Activated naive CD4-positive, alpha-beta T cell treated with anti-CD3 and anti-CD28 coated beads, Interleukin-2, amount 10 ng/mL, durations not matched to agents 7 days and 5 days (primary cell): ENCODE measurements at regions not wholly inside any gene's neighbourhood (a gene's known extent, or its start where the extent isn't known, plus 50 kb on each side); places are given as distances from the start of the nearest gene placed in this dataset.

Source experiments
- CTCF ChIA-PET: fragments of 350-600 bp; sonication (Branson Sonifier 250); formaldehyde crosslinking; loops from one replicate; lab custom pipeline; 2021; ENCODE audit warnings: antibody characterized with exemption; lab: Charles Lee
- DNase-seq: peaks from one replicate; pipeline ENCODE4 v3.0.0-alpha.2; 2020
- H3K27ac Mint-ChIP-seq: one replicate; pipeline ENCODE4 v1.8.0; 2021; ENCODE audit warnings: mild to moderate bottlenecking, moderate library complexity, mixed read lengths
- H3K27me3 Mint-ChIP-seq: one replicate; pipeline ENCODE4 v1.8.0; 2021; ENCODE audit warnings: mild to moderate bottlenecking, mixed read lengths
- H3K36me3 Mint-ChIP-seq: one replicate; pipeline ENCODE4 v1.8.0; 2021; ENCODE audit warnings: mixed read lengths
- H3K4me1 Mint-ChIP-seq: one replicate; pipeline ENCODE4 v1.8.0; 2021; ENCODE audit warnings: mixed read lengths
- H3K4me3 Mint-ChIP-seq: one replicate; pipeline ENCODE4 v1.8.0; 2021; ENCODE audit warnings: mild to moderate bottlenecking, moderate library complexity, mixed read lengths
- H3K9me3 Mint-ChIP-seq: one replicate; pipeline ENCODE4 v1.8.0; 2021; ENCODE audit warnings: mixed read lengths

DNA sequence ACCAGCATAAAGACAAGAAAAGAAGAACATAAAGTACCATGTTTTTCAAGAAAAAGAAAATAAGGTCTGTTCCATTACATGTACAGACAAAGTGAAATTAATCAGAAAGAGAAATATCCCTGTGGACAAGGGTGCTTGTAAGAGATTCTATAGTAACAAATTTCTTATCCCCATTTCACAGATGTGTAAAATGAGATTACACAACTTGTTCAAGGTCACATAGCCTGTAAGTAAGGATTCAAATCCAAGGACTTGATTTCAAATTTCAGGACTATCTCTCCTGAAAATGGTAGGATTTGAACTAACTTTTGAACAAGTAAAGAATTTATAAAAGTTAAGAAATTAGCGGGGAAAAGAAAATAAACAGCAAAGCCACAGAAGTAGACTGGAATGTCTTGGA lies 248.2 kb upstream of the SLC39A10 start:
- H3K27ac Mint-ChIP-seq, result no peak overlapping the region
- no peaks in the 10 kb centered on the region for H3K27me3 Mint-ChIP-seq
- CTCF ChIA-PET, result no interaction called here
- peaks cover 2% of the 10 kb centered on the region for H3K9me3 Mint-ChIP-seq
- peaks cover 9% of the 10 kb centered on the region for H3K36me3 Mint-ChIP-seq
- peaks cover 29% of the 10 kb centered on the region for H3K4me1 Mint-ChIP-seq
- H3K4me3 Mint-ChIP-seq, result no peak overlapping the region
- DNase-seq, result no peak

DNA sequence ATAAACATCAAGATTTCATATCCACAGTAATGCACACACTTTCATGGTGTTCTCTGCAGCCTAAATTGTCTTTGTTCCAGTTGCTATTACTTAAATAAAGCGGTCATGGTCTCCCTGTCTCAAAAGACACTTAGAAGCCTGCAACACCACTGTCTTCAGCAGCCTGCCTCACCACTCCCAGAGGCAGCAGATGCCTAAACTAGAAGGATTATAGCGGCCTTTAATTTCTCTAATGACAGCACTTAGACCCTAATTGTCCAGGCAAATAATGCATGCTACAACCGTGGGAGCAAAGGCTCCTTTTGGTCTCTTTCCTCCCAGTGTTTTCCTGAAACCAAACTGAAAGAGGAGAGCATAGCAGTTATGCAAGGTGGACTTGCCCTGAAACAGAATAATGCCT lies 248.8 kb upstream of the SLC39A10 start:
- peaks cover 25% of the 10 kb centered on the region for H3K4me1 Mint-ChIP-seq
- no peak overlapping the region for H3K27ac Mint-ChIP-seq
- H3K36me3 Mint-ChIP-seq, result peaks cover 8% of the 10 kb centered on the region
- no peaks in the 10 kb centered on the region for H3K27me3 Mint-ChIP-seq
- H3K4me3 Mint-ChIP-seq, result no peak overlapping the region
- DNase-seq, result no peak
- H3K9me3 Mint-ChIP-seq, result peaks cover under 1% of the 10 kb centered on the region
- CTCF ChIA-PET, result no interaction called here

DNA sequence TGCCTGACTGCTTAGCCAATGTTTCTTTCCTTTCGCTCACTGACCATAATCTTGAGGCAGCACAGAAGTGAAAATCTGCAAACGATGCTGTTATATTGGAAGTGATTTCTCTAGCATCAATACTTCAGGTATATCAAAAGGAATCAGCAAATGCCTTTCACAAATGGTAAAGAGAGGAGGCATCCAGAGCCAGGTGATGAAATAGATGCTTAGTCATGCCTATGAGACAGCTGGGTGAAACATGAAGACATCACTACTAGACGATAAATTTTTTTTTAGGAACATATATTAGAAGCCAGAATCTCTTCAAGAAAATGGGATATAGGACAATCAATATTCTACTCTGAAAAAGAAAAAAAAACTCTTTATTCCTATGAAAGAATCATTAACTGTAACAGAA lies 249.2 kb upstream of the SLC39A10 start:
- Mint-ChIP-seq H3K27ac (no peak overlapping the region), H3K27me3 (no peaks in the 10 kb centered on the region), H3K4me1 (peaks cover 25% of the 10 kb centered on the region), H3K9me3 (no peaks in the 10 kb centered on the region), H3K36me3 (peaks cover 8% of the 10 kb centered on the region), H3K4me3 (no peak overlapping the region)
- CTCF ChIA-PET, result no interaction called here
- DNase-seq, result no peak

DNA sequence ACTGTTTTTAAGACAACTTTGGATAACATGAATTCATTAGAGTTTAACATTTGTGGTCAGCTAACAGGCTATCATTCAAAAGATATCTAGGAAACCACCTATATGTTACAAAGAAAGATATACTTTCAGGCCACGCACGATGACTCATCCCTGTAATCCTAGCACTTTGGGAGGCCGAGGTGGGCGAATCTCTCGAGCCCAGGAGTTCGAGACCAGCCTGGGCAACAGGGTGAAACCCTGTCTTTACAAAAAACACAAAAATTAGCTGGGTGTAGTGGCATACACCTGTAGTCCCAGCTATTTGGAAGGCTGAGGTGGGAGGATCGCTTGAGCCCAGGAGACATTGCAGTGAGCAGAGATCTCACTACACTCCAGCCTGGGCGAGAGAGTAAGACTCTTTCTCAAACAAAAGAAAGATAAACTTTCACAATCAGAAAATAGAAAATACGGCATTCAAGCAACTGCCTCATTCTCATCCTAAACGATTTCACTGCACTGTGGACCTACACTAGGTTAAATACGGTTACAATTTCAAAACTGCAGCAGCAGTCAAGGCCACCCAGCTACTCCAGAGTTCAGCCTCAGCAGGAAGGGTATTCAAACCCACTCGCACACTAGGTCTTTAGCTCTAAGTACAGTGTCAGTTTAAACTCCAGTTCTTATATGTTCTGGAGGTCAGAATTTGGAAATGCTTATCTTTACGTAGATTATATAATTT lies 250.0 kb upstream of the SLC39A10 start:
- Mint-ChIP-seq H3K4me1 (peaks cover 25% of the 10 kb centered on the region), H3K27me3 (no peaks in the 10 kb centered on the region), H3K4me3 (no peak overlapping the region), H3K36me3 (peaks cover 8% of the 10 kb centered on the region), H3K27ac (no peak overlapping the region), H3K9me3 (peaks cover 2% of the 10 kb centered on the region)
- CTCF ChIA-PET, result no interaction called here
- DNase-seq, result no peak

DNA sequence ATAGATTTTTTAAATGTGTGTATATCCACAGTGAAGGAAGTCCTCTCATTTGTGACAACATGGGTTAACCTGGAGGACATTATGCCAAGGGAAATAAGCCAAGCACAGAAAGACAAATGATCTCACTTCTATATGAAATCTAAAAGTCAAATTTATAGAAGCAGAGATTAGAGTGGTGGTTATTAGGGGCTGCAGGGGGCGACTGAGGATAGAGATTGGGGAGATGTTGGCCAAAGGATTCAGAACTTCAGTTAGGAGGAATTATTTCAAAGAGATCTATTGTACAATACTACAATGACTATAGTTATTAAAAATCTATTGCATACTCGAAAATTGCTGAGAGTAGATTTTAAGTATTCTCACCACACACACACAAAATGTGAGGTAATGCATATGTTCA lies 252.4 kb upstream of the SLC39A10 start:
- peaks cover 2% of the 10 kb centered on the region for H3K9me3 Mint-ChIP-seq
- H3K4me3 Mint-ChIP-seq, result no peak overlapping the region
- peaks cover 6% of the 10 kb centered on the region for H3K36me3 Mint-ChIP-seq
- no peak for DNase-seq
- no peaks in the 10 kb centered on the region for H3K27me3 Mint-ChIP-seq
- H3K4me1 Mint-ChIP-seq, result peaks cover 23% of the 10 kb centered on the region
- H3K27ac Mint-ChIP-seq, result no peak overlapping the region
- CTCF ChIA-PET, result no interaction called here

DNA sequence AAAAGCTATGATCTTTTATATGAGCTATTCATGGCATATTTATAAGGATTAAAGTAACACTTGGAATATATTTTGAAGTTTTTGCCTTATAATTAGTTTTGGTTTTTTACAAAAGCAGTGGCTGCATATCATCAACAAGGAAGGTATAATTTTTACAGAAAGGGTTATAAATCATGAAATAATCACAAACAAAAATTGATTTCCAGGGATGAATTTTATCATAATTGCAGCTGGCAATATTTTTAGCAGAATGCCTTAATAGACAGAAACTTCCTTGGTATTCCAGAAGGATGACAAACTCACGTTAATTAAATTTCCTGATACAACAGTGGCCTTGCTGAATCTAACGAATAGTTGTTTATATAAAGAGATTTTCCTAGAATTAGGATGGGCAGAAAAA lies 260.5 kb upstream of the SLC39A10 start:
- peaks cover 6% of the 10 kb centered on the region for H3K36me3 Mint-ChIP-seq
- DNase-seq, result no peak
- H3K4me3 Mint-ChIP-seq, result no peak overlapping the region
- peaks cover 3% of the 10 kb centered on the region for H3K9me3 Mint-ChIP-seq
- H3K4me1 Mint-ChIP-seq, result no peaks in the 10 kb centered on the region
- no peaks in the 10 kb centered on the region for H3K27me3 Mint-ChIP-seq
- CTCF ChIA-PET, result no interaction called here
- no peak overlapping the region for H3K27ac Mint-ChIP-seq

DNA sequence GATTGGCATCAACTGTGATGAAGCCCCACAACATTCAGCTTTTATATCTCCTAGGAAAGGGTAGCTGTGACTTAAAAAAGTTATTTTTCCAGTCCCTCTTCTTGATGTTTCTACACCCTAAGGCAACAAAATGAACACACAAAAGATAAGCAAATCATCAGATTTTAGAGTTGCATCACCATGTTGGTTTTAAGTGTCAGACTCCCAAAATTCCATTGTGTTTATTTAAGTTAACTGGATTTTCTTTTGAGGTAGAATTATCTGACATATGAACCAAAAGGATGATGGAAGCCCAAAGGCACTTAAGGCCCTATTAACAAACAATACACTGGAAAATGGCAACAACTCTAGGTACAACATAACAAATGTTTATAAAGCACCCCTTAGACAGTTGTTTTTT lies 261.7 kb upstream of the SLC39A10 start:
- no peaks in the 10 kb centered on the region for H3K4me1 Mint-ChIP-seq
- CTCF ChIA-PET, result no interaction called here
- no peak overlapping the region for H3K4me3 Mint-ChIP-seq
- no peaks in the 10 kb centered on the region for H3K27me3 Mint-ChIP-seq
- no peak for DNase-seq
- peaks cover 6% of the 10 kb centered on the region for H3K36me3 Mint-ChIP-seq
- peaks cover 3% of the 10 kb centered on the region for H3K9me3 Mint-ChIP-seq
- no peak overlapping the region for H3K27ac Mint-ChIP-seq

DNA sequence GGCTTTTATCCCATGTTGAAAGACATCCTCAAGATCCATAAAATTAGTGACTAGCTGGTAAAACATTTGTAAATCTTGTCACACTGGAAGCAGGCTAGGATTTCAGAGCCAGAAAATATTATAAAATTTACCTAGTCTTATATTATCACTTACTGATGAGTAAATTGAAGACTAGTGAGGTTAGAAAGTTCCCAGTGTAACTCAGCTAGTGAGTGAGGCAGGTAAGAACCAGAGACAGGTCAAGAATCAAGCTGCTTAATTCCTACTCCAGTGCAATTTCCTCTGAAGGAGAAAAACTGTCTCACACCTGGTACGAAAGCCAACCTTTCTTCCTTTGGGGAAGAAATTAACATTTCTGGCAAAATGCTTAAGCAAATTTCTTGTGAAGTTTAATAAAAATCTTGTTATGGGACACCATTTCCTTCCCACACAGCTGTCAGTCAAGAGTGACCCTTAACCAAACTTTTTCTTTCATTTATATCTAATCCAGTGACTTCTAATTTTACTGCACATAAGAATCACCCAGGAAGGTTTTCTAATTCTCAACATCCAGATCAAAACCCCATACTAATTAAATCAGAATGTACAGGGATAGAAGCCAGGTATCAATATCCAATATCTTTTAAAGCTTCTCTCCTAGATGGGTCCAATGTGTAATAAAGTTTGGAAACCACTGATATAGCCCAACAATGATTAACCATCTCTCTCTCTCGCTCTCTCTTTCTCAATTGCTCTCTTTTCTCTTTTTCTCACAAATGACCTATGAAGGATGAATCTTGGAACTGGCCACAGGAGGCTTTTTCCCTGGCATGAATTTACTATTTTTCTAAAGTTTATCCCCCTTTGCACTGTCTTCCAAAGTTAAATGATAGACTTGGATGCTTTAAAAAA lies 264.3 kb upstream of the SLC39A10 start:
- peaks cover 6% of the 10 kb centered on the region for H3K9me3 Mint-ChIP-seq
- CTCF ChIA-PET, result no interaction called here
- no peak for DNase-seq
- no peak overlapping the region for H3K27ac Mint-ChIP-seq
- H3K36me3 Mint-ChIP-seq, result peaks cover 11% of the 10 kb centered on the region
- no peaks in the 10 kb centered on the region for H3K4me1 Mint-ChIP-seq
- H3K4me3 Mint-ChIP-seq, result no peak overlapping the region
- H3K27me3 Mint-ChIP-seq, result no peaks in the 10 kb centered on the region

DNA sequence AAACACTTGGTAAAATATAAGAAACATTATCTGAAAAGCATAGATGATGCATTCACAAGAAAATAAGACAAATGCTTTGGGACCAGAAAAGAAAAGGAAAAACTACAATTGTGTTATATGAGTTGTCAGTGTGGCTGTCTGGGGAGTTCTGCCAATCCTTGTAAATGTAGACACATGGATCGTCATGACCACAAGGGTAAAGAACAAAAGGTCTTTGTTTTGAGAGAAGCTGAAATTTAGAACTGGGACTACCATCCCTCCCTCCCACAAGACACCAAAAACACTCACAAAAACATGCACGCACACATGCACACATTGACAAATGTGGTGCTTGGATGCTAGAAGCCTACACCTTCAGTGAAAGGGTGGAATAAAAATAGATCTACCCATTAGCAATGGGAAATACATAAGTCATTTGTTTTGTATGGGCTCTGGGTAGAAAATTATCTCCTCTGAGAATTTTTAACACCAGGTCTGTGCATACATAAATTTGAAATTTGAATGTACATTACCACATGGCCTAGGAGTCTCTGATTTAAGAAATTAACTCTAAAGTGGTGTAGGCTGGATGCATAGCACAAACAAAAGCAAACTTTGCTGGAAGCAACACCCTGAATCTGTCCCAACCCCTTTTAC lies 266.2 kb upstream of the SLC39A10 start:
- Mint-ChIP-seq H3K27ac (no peak overlapping the region), H3K9me3 (peaks cover 8% of the 10 kb centered on the region)

DNA sequence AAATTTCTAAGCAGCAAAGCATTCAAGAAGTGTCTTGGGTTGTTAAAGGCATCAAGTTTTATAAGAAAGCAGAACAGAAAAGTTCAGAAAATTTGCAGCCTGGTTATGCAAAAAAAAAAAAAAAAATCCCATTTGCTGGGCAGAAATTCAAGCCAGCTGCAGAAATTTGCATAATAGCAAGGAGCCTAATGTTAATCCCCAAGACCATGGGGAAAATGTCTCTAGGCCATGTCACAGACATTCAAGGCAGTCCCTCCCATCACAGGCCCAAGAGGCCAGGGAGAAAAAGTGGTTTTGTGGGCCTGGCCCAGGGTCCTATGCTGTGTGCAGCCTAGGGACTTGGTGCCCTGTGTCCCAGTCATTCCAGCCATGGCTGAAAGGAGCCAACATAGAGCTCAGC lies 269.0 kb upstream of the SLC39A10 start:
- DNase-seq, result no peak
- Mint-ChIP-seq H3K4me3 (no peak overlapping the region), H3K27ac (no peak overlapping the region), H3K27me3 (no peaks in the 10 kb centered on the region), H3K36me3 (peaks cover 18% of the 10 kb centered on the region), H3K9me3 (peaks cover 10% of the 10 kb centered on the region), H3K4me1 (peaks cover 9% of the 10 kb centered on the region)
- CTCF ChIA-PET, result no interaction called here

More for the DNA sequence above, 266.2 kb upstream of the SLC39A10 start:
- Mint-ChIP-seq H3K4me3 (no peak overlapping the region), H3K4me1 (no peaks in the 10 kb centered on the region), H3K27me3 (no peaks in the 10 kb centered on the region), H3K36me3 (peaks cover 12% of the 10 kb centered on the region)
- no peak for DNase-seq
- CTCF ChIA-PET, result no interaction called here

DNA sequence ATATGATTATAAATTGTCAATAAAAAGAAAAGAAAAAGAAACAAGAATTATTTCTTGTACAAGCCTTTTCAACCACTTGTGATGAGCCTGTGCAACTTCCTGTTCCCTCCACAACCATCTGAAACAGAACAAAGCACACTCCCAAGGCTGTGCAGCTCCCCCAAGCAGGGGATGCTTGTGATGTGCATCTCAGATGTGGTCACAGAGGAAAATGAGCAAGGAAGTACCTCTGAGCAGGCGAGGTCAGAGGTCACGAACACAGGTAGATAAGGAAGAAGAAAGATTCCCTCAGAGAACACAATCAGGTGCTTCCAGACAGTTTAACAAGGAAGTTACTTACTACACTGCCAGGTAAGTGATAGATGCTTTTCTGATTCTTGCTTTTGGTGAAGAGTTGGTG lies 274.8 kb upstream of the SLC39A10 start:
- H3K4me3 Mint-ChIP-seq, result no peak overlapping the region
- CTCF ChIA-PET, result no interaction called here
- H3K27ac Mint-ChIP-seq, result peak overlapping the region; percentile 35
- peak; percentile 70 for DNase-seq
- peaks cover 13% of the 10 kb centered on the region for H3K9me3 Mint-ChIP-seq
- H3K36me3 Mint-ChIP-seq, result peaks cover 21% of the 10 kb centered on the region
- peaks cover 29% of the 10 kb centered on the region for H3K4me1 Mint-ChIP-seq
- no peaks in the 10 kb centered on the region for H3K27me3 Mint-ChIP-seq

DNA sequence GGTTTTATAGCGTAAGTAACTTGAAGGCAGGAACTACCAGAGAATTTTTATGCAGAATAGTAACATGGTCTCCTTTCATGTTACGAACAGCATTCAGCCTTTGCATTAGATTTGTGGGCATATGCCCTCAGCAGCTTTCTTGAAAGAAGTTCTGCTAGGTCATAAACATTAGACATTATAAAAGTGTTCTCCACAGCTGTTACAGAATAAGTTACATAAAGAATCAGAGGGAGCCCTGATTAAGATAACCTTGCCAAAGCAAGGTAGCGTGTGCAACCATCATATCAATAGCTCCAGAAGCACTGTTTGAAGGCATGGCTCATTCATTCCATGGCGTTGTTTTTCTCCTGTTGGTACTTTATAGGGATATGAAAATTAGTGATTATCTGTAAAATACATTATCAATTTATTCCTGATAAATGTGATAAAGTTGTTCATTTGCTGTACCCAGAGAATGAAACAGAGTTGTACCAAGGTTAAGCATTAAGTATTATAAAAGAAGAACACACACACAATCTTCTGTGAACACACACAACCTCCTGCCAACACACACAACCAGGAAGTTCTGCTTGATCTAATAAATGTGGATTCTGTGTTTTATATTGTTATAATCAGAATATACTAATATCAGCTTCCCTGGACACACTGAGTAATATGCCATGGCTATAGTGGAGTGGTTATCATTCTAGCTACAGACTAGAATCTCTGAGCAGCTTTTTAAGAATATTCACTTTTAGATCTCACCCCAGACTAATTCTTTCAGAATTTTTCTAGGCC lies 286.7 kb upstream of the SLC39A10 start:
- Mint-ChIP-seq H3K27ac (no peak overlapping the region), H3K4me1 (peaks cover 8% of the 10 kb centered on the region), H3K4me3 (no peak overlapping the region), H3K36me3 (peaks cover 1% of the 10 kb centered on the region), H3K9me3 (peaks cover 16% of the 10 kb centered on the region), H3K27me3 (no peaks in the 10 kb centered on the region)
- DNase-seq, result no peak
- CTCF ChIA-PET, result no interaction called here

DNA sequence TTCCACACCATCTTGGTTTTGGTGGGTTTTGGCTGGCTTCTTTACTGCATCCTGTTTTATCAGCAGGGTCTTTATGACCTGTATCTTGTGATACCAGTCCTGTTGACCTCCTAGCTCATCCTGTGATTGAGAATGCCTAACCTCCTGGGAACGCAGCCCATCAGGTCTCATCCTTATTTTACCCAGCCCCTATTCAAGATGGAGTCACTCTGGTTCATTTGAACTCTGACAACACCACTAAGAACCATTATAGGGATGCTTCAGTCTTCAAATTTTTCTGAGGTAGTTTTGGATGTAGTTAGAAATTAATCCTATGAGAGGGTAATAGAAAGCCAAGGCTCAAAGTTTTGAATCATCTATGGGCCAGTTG lies 287.8 kb upstream of the SLC39A10 start:
- Mint-ChIP-seq H3K9me3 (peaks cover 19% of the 10 kb centered on the region), H3K36me3 (peaks cover 1% of the 10 kb centered on the region), H3K4me3 (no peak overlapping the region), H3K27ac (no peak overlapping the region), H3K27me3 (no peaks in the 10 kb centered on the region), H3K4me1 (peaks cover 8% of the 10 kb centered on the region)
- no peak for DNase-seq
- CTCF ChIA-PET, result no interaction called here
